Right renal cortex interstitium (tissue), 3 donors: ENCODE measurements at regions not wholly inside any gene's neighbourhood (a gene's known extent, or its start where the extent isn't known, plus 50 kb on each side); places are given as distances from the start of the nearest gene placed in this dataset.

Experiments used
- DNase-seq, 3 donors: peaks; one replicate each; pipeline ENCODE4 v3.0.0-alpha.2; 2013; ENCODE audit warnings: low read depth in 3 of 3, low spot score in 2 of 3

DNA sequence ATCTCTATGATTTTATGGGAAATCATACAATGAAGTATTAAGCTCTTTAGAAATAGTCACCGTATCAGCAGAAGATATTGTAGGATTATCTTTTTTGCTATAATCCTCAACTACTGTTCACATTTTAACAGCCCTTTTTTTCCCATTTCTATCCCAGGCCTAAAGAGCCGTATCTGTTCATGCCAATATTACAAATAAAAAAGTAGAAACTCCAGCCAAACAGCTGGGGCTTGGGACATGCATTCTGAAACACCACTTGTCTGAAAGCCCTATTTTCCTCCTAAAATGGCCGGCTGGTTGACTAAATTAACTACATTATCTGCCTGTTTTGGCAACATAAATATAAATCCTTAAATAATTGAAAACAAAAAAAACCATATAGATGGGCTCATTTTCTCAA lies 477.8 kb downstream of the CDH2 start:
- no peak for DNase-seq

- no peak for DNase-seq
Measured at GRCh38 chr18:27696148-27696547, 480.8 kb downstream of the CDH2 start.

DNA sequence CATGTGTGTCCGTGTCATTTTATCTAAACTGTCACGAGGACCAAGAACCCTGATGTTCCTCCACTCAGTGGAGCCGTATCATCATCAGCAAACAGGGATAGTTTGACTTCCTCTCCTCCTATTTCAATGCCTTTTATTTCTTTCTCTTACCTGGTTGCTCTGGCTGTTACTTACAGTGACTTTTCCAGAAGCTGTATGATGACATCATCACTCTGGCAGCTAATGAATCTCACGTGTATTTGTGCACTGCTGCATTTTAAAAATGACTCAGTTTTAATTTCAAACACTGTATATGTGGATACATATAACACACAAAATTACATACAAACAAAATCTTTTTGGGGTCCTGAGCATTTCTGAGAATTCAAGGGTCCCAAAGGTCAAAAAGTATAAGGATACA lies 481.4 kb downstream of the CDH2 start:
- DNase-seq, result no peak

- DNase-seq, result no peak
Measured at GRCh38 chr18:27695052-27695451, 481.9 kb downstream of the CDH2 start.

DNA sequence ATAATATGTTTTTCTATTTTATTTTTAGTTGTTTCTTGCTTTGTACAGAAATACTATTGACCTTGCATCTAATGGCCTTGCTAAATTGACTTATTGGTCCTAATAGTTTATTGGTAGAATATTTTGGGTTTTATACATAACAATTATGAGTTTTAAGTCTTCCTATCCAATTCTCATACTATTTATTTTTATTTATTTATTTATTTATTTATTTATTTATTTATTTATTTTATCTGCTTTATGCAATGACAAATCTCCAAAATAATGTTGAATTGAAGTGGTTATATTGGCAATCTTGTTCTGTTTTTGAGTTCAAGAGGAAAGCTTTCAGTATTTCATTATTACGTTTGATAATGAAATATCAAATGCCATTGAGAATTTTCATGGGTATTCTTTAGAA lies 488.3 kb downstream of the CDH2 start:
- DNase-seq, result no peak

DNA sequence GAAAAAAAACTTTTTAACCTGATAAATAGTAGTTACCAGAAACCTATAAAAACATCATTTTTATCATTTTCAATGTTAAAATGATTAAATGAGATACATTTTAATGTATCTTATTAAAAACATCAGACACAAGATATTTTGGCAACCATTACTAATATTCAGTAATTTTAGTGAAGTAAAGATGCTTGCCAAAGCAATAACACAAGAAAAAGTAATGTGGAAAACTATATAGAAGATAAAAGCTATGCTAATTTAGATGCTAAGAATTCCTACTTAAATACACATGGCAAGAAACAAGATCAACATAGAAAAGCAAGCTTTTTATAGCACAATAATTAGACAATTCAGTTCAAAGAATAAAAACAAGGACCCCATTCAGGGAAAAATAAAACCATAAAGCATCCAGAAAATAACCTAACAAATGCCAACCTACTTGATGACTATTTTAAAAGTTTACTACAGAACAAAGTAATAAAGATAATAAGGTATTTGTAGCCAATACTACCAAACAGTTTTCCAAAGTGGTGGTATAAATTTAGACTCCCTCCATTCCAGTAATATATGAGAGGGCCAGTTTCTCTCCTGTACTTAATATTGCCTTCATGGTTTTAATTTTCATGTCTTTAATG lies 489.5 kb downstream of the CDH2 start:
- DNase-seq, result no peak

DNA sequence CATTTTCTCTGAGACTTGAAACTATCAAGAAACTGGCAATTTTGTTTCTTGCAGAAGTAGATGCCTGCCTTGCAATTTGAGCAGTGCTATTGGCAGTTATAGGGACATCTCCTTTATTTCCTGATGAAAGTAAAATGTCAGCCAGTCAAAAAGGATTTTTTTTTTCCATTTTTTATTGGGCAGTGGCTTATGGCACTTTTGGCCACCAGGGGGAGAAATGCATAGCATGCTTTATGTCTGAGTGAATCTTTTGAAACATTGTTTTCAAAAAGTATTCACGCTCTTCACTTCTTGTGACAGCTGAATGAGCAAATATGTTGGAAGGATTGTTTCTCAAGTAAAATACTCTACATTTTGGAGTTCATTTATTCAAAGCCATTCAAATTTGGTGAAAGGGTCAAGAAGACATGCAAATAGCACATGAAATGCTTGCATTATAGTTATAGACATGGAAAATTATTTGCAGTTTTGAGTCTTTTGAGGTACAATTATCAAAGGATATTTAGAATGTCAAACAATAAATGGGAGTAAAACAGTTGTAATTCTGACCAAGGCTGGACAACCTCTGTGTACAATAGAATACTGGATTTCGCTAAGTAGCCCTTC lies 491.0 kb downstream of the CDH2 start:
- no peak for DNase-seq

DNA sequence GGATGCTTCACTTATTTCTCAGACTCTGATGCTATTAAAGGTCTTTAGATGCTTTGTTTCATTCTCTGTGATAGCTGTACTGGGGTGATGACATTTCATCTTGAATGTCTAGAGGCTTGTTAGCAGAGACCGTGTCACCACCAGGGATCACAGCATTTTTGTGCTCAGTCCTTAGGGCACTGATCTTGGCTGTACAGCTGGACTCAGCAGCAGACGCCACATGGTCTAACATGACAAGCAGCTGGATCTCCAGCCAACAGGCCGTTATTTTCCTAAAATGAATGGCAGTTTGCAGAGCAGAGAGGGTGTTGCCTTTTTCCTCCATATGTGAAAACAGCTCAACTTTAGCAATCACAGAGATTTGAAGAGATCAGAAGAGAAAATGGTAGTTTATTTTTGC lies 491.8 kb downstream of the CDH2 start:
- DNase-seq, result no peak

DNA sequence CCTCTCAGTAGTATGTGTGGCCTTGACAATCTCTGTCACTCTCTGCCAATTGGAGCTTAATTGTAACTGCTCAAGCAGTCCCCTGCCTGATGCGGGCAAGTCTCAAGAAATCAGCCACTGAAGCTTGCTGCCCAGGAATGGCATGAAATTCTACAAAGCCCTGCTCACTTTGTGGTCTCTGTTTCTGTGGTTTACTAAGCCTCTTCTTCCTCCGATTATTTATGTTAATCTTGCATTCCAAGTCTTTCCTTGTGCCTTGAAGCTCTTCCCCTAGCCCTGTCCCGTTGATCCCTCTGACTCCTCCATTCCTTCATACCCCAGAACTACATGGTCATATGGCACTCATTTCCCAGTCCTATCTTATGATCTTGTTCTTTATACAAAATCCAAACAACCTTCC lies 489.3 kb upstream of the CHST9 start:
- DNase-seq, result no peak

- no peak for DNase-seq
Measured at GRCh38 chr18:27673861-27674260, 488.8 kb upstream of the CHST9 start.

DNA sequence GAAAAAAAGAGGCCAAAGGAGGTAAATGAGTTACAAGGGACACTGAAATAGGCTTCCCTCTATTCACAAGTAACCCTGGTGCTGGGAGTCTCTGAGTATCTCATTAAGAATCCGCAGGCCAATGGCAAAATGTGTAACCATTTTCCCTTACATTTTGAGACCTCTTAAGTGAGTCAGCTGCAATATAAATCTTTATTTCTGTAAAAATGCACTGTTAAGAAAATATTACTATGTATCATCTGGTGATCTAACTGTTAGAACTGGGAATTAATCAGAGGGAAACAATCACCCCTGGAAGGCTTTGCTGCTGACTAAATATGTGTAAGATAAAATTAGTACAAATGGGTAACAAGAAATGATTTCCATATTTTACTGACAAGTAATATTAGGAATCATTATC lies 483.1 kb upstream of the CHST9 start:
- DNase-seq, result no peak

DNA sequence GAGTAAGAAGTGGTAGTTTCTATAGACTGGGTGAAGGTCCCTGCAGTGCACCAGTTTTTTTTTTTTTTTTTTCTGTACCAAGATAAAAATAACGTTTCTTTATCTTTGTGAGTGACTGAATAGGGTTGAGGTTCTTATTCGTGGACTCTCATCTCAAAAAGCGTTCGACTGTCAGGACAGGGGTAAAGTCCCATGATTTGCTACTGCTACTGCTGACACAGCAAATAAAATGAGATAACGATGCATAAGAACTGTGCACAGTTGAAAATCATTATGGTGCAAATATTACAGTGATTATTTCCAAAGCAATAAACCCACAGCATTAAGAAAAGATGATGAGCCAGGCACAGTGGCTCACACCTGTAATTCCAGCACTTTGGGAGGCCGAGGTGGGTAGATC lies 482.0 kb upstream of the CHST9 start:
- DNase-seq, result no peak

- no peak for DNase-seq
Measured at GRCh38 chr18:27666016-27666415, 480.9 kb upstream of the CHST9 start.

DNA sequence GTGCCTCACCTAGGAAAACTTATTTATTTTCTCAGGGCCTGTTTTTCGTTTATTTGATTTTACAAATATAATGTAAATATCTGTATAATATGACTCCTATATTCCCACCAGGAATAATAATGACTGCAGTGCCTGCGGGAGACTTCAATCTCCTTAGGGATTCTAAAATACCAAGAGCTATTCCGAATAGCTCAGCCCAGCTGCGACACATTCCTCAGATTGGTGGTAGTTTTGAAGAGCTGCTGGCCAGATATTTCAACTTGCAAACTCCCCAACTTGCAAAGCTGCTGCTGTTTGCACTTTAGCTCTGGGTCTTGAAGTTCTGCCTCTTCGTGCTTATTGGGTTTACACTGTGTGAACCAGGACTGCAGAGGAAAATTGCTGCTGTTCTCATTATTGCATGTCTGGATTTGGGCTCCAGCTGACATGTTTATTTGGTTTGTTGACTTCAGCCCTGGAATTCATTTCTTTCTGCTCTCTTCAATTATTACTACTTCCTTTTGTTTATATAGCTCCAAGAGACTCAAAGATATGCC lies 480.2 kb upstream of the CHST9 start:
- DNase-seq, result no peak

GRCh38 chr18:27662949-27663348 lies 477.8 kb upstream of the CHST9 start:
- DNase-seq, result no peak

- DNase-seq, result no peak
Measured at GRCh38 chr18:27662537-27662936, 477.4 kb upstream of the CHST9 start.

GRCh38 chr18:27661320-27662018 lies 476.4 kb upstream of the CHST9 start:
- DNase-seq, result no peak

- no peak for DNase-seq
Measured at GRCh38 chr18:27656905-27657304, 471.8 kb upstream of the CHST9 start.

DNA sequence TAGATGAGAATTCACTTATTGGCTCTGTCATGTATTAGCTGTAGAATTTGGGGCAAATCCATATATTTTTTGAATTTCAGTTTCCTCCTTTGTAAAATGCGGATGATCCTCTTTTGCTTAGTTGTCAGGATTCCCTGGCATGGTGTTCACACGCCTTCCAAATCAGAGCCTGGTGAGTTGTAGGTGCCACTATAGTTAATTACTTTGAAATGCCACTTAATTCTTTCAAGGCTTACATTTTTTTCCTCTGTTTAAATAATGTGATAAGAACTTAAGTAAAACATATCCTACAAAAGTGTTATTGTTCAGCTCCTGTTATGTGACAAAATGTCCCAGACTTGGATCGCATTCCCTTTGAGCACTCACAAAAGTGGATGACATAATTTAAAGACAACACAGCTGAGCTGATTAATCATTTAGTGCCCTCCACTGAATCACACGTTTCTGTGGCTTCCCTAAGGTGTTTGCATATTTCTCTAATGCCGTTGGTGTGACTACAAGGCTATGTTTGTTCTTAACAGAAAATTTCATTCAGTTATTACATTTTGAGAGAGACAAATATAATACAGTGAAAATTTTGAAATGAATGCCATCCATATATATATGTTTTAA lies 471.2 kb upstream of the CHST9 start:
- DNase-seq, result no peak

DNA sequence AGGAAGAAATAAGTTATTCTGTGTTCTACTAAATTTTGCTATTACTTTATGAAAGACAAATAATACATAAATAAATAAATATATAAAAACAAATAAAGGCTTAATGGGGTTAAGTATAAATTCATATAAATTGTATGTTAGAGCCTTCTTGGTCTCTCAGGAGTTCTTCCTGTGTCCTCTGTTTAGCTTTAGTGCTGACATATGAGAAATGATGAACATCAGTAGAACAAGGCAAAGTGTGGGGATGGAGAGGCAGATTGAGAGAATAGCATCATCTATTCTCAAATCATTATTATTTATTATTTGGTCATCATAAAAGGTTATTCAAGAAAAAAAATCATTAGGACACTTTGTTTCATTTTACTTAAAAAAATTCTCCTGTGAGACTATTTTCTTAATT lies 468.1 kb upstream of the CHST9 start:
- DNase-seq, result no peak

DNA sequence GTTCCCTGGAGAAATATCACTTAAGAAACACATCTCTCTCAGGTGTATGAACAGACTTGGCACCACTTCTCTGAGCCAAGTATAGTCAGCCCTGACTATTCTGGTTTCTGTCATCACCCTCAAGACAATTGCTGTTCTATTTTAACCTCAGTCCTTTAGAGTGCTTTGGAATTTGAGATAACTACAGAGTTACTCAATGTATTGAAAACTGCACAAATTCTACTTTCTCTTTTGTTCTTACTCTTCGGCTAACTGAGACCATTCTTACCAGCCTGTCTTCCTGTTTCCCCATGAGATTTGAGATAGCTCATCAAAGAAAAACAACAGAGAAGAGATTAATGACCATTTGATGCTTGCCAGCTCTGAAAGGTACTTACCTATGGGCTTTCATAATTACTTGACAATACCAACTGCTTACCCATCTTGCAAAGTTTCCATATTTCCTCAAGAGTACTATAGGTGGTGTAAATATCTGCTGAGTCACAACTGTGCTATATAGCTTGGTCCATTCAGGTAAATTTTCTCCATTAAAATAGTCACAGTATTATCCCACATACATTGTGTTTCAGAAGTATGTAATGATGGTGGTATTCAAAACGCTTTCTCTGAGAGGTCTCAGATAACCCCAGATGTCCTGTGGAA lies 467.5 kb upstream of the CHST9 start:
- DNase-seq, result no peak
